ENCODE measurements at regions not wholly inside any gene's neighbourhood (a gene's known extent, or its start where the extent isn't known, plus 50 kb on each side); places are given as distances from the start of the nearest gene placed in this dataset.

- no peak for DNase-seq
These were observed 220.0 kb downstream of the ESM1 start for GRCh38 chr5:54765165-54766028.

GRCh38 chr5:54764102-54765090 is 221.0 kb downstream of the ESM1 start:
- no peak for DNase-seq

- no peak for DNase-seq
These were observed 224.1 kb downstream of the ESM1 start for GRCh38 chr5:54761213-54761701.

- no peak for DNase-seq
These were observed 225.0 kb downstream of the ESM1 start for GRCh38 chr5:54760182-54760935.

GRCh38 chr5:54758038-54758437 is 227.4 kb downstream of the ESM1 start:
- no peak for DNase-seq

GRCh38 chr5:54757541-54757940 is 227.9 kb downstream of the ESM1 start:
- no peak for DNase-seq

GRCh38 chr5:54756796-54757402 is 228.5 kb downstream of the ESM1 start:
- DNase-seq, result no peak

GRCh38 chr5:54756301-54756700 is 229.1 kb downstream of the ESM1 start:
- no peak for DNase-seq

GRCh38 chr5:54754878-54755277 is 230.5 kb downstream of the ESM1 start:
- no peak for DNase-seq

GRCh38 chr5:54754420-54754819 is 231.0 kb downstream of the ESM1 start:
- DNase-seq, result no peak

- no peak for DNase-seq
These were observed 231.6 kb downstream of the ESM1 start for GRCh38 chr5:54753753-54754152.

- no peak for DNase-seq
These were observed 232.4 kb downstream of the ESM1 start for GRCh38 chr5:54753034-54753433.

- DNase-seq, result no peak
These were observed 231.0 kb downstream of the SNX18 start for GRCh38 chr5:54748527-54748926.

GRCh38 chr5:54746777-54747398 is 229.3 kb downstream of the SNX18 start:
- no peak for DNase-seq

GRCh38 chr5:54746346-54746745 is 228.8 kb downstream of the SNX18 start:
- no peak for DNase-seq

- no peak for DNase-seq
These were observed 228.0 kb downstream of the SNX18 start for GRCh38 chr5:54745599-54745998.

GRCh38 chr5:54743997-54744788 is 226.6 kb downstream of the SNX18 start:
- DNase-seq, result peak; percentile 80

- no peak for DNase-seq
These were observed 226.0 kb downstream of the SNX18 start for GRCh38 chr5:54743581-54743980.

- DNase-seq, result no peak
These were observed 224.9 kb downstream of the SNX18 start for GRCh38 chr5:54742417-54742891.

- DNase-seq, result no peak
These were observed 224.2 kb downstream of the SNX18 start for GRCh38 chr5:54741711-54742110.

GRCh38 chr5:54740141-54740540 is 222.6 kb downstream of the SNX18 start:
- DNase-seq, result no peak

Measured in activated effector memory CD4-positive, alpha-beta T cell treated with anti-CD3 and anti-CD28 coated beads, Interleukin-2, amount 50 U/mL, for 16 hours (primary cell).